Lower leg skin (tissue), 4 donors: ENCODE measurements at regions not wholly inside any gene's neighbourhood (a gene's known extent, or its start where the extent isn't known, plus 50 kb on each side); places are given as distances from the start of the nearest gene placed in this dataset.

ENCODE experiments used
- DNase-seq, 2 donors: peaks; one replicate each; pipeline ENCODE4 v3.0.0-alpha.2; 2019; ENCODE audit warnings: low spot score in 2 of 2
- H3K4me3 ChIP-seq: fragments of 200-600 bp; sonication (generic); 2 replicates; pipeline ENCODE4 v1.5.1; 2017; ENCODE audit warnings: mild to moderate bottlenecking, low read depth; ENCODE audit not compliant: poor library complexity, severe bottlenecking
- CTCF ChIP-seq, 3 donors: fragments of 450-650 bp; IDR thresholded peaks; one replicate each; pipeline ENCODE4 v1.5.1; 2016; ENCODE audit warnings: antibody characterized with exemption in 3 of 3, mild to moderate bottlenecking in 3 of 3, moderate library complexity in 2 of 3
- POLR2A ChIP-seq, 2 donors: fragments of 450-650 bp; IDR thresholded peaks; one replicate each; pipeline ENCODE4 v1.6.1; 2016 to 2017; ENCODE audit warnings: antibody characterized with exemption in 2 of 2, mild to moderate bottlenecking in 1 of 2, moderate library complexity in 1 of 2
- WGBS, 2 donors: methylation state at CpG; one replicate each; pipeline ENCODE4 v1.1.5; 2018; 5-methylcytosine and 5-hydroxymethylcytosine counted together
- intact Hi-C: fragments of 100-400 bp; cut with DNase I; formaldehyde crosslinking; loops from one replicate; pipeline ENCODE4 v1.15.0; 2023; ENCODE audit warnings: low total_unique reads

DNA sequence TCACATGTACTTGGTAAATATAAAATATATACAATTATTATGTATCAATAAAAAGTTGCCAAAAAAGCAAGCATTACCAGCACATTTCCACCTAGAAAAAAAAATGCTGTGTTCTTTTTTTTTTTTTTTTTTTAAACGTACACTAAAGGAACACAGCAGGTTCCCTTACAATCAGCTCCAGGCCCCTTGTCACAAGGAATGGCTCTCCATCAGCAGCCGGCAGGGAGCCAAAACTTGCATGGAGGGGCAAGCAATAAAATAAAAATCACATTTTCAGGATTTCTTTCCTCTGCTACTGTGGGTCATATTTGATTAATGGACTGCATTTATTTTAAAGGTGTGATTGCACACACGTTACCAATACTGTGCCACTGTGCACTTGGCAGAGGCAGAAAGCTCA, 460.3 kb downstream of the GPAT3 start:
- intact Hi-C loops, result no loop called here
- no peak for DNase-seq
- TF ChIP-seq CTCF (IDR thresholded peaks at IDR 0.05) (no peak), POLR2A (IDR thresholded peaks at IDR 0.05) (no peak)
- 22 to 35% methylated on average over 3 of the region's 3 CpGs for WGBS, 2 donors
- H3K4me3 ChIP-seq, result no peak overlapping the region

DNA sequence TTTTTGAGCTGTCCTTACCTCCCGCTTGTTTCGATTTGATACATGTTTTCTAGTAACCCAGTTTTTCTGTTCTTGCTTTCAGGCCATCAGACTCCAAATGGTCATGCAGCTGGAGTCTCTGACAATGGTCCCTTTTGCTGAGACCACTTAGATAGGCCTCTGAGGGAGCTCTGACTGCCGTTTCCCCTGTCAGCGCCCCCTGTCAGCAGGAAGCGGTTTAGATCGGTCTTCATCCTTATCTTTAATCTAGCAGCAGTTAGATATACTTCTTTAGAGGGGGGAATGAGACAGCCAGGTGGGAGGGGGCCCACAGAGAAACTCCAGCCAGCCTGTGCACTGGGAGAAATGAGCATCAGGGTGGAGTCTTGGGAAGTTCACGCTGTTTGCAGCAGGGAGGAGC, 457.9 kb downstream of the GPAT3 start:
- 72 to 73% methylated on average over 7 of the region's 7 CpGs for WGBS, 2 donors
- H3K4me3 ChIP-seq, result no peak overlapping the region
- intact Hi-C loops, result no loop called here
- no peak for DNase-seq
- TF ChIP-seq CTCF (IDR thresholded peaks at IDR 0.05), result no peak
- TF ChIP-seq POLR2A (IDR thresholded peaks at IDR 0.05), result no peak

GRCh38 chr4:83989835-83990234, 453.9 kb downstream of the GPAT3 start:
- H3K4me3 ChIP-seq, result no peak overlapping the region
- intact Hi-C loops, result no loop called here
- no peak for DNase-seq
- TF ChIP-seq POLR2A (IDR thresholded peaks at IDR 0.05) (no peak), CTCF (IDR thresholded peaks at IDR 0.05) (no peak)
- 61 to 70% methylated on average over 7 of the region's 7 CpGs for WGBS, 2 donors

DNA sequence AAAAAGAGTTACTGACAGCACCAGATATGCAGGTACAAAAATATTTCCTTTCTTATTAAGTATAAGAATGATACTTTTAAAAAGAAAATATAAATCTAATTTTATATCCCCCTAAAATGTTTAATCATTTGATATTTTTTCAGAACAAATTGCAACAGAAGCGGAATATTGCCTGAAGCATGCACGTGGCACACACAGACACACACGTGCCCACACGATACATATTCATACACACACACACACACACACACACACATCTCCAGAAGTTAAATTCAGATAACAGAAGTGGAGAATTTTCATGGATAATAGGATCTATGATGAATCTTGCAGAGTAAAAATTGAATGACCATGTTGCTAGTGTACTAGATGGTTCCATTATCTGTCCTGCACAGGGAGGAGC, 445.2 kb downstream of the GPAT3 start:
- no peak for DNase-seq
- TF ChIP-seq POLR2A (IDR thresholded peaks at IDR 0.05) (no peak), CTCF (IDR thresholded peaks at IDR 0.05) (no peak)
- intact Hi-C loops, result no loop called here
- 83 to 87% methylated on average over 4 of the region's 4 CpGs for WGBS, 2 donors
- H3K4me3 ChIP-seq, result no peak overlapping the region

- intact Hi-C loops, result no loop called here
- 90 to 93% methylated on average over 3 of the region's 3 CpGs for WGBS, 2 donors
- TF ChIP-seq CTCF (IDR thresholded peaks at IDR 0.05) (no peak), POLR2A (IDR thresholded peaks at IDR 0.05) (no peak)
- no peak overlapping the region for H3K4me3 ChIP-seq
- no peak for DNase-seq
These were observed 443.9 kb downstream of the GPAT3 start for GRCh38 chr4:83979773-83980172.

DNA sequence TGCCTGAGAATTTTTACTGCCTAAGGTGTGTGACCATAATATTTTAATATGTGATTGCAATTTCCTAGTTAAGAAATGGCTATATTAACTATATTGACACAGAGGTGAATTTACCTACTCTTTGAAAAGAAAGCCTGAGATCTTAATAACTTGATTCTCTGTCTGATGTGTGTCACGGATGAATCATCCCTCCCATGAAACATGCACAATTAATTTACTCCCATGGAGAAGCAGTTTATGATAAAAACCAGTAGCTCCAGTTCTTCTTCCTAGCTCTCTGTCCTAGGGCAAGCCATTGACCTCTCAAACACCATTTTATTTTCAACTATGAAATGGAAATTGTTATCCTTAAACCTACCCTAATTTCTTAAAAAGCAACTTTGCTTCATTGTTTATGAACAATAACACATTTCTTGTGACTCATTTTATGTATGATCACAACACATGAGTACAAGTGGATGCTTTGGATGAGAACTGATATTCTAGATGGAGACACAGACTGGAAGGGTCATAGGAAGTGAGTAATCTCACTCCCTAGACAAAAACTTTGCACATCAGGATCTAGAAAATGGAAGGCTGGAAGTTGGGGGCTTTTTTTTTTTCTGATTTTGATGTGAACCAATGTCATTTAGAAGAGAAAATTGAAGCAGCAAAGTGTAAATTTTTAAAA, 438.3 kb downstream of the GPAT3 start:
- TF ChIP-seq POLR2A (IDR thresholded peaks at IDR 0.05) (no peak), CTCF (IDR thresholded peaks at IDR 0.05) (no peak)
- intact Hi-C loops, result no loop called here
- 19 to 24% methylated on average over 1 of the region's 1 CpG for WGBS, 2 donors
- DNase-seq, result no peak
- no peak overlapping the region for H3K4me3 ChIP-seq
